ENCODE measurements at regions not wholly inside any gene's neighbourhood (a gene's known extent, or its start where the extent isn't known, plus 50 kb on each side); places are given as distances from the start of the nearest gene placed in this dataset.

- no peak overlapping the region for H3K4me3 ChIP-seq (ENCODE audit: low read depth in 1 of 2, low read length in 2 of 2)
- H3K36me3 ChIP-seq (ENCODE audit: control insufficient read depth in 1 of 2, insufficient read depth in 2 of 2, low read length in 2 of 2) = no peaks in the 10 kb centered on the region
- H3K4me1 ChIP-seq (ENCODE audit: control insufficient read depth in 1 of 2, insufficient read depth in 2 of 2, low read length in 2 of 2) = peaks cover 0 to 3% of the 10 kb centered on the region in 2 donors
- no peaks in the 10 kb centered on the region for H3K9me3 ChIP-seq (ENCODE audit: control insufficient read depth in 1 of 2, low read length in 2 of 2)
- no peaks in the 10 kb centered on the region for H3K27me3 ChIP-seq (ENCODE audit: low read depth, low read length)
- H3K27ac ChIP-seq (ENCODE audit: low read length) = no peak overlapping the region
These were observed 147.3 kb upstream of the COL5A1 start for GRCh38 chr9:134494273-134494815.

DNA sequence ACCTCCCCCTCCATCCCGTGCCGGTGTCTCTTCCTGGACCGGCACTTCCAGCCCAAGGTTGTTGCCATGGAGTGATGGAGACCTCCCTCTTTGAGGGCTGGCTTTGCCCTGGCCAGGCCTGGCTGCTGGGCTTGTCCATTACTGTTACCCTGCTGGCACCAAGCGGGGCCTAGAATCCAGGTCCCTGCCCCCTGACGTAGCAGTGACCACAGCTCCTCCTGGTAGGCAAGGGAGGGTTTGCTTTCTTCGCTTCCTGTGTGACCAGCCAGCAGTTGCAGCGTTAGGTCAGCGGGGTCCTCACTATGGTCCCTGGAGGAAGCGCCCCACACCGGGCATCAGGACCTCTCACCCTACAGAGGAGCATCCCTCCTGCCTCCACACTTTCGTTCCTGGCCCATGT is 146.7 kb upstream of the COL5A1 start:
- Histone ChIP-seq H3K27ac (ENCODE audit: low read length) (no peak overlapping the region), H3K27me3 (ENCODE audit: low read depth, low read length) (no peaks in the 10 kb centered on the region), H3K36me3 (ENCODE audit: control insufficient read depth in 1 of 2, insufficient read depth in 2 of 2, low read length in 2 of 2) (no peaks in the 10 kb centered on the region), H3K4me3 (ENCODE audit: low read depth in 1 of 2, low read length in 2 of 2) (no peak overlapping the region), H3K4me1 (ENCODE audit: control insufficient read depth in 1 of 2, insufficient read depth in 2 of 2, low read length in 2 of 2) (peaks cover 0 to 3% of the 10 kb centered on the region in 2 donors), H3K9me3 (ENCODE audit: control insufficient read depth in 1 of 2, low read length in 2 of 2) (no peaks in the 10 kb centered on the region)

GRCh38 chr9:134495881-134496412 is 145.7 kb upstream of the COL5A1 start:
- Histone ChIP-seq H3K4me3 (ENCODE audit: low read depth in 1 of 2, low read length in 2 of 2) (no peak overlapping the region), H3K27ac (ENCODE audit: low read length) (no peak overlapping the region), H3K4me1 (ENCODE audit: control insufficient read depth in 1 of 2, insufficient read depth in 2 of 2, low read length in 2 of 2) (peaks cover 0 to 3% of the 10 kb centered on the region in 2 donors), H3K36me3 (ENCODE audit: control insufficient read depth in 1 of 2, insufficient read depth in 2 of 2, low read length in 2 of 2) (no peaks in the 10 kb centered on the region), H3K9me3 (ENCODE audit: control insufficient read depth in 1 of 2, low read length in 2 of 2) (no peaks in the 10 kb centered on the region), H3K27me3 (ENCODE audit: low read depth, low read length) (no peaks in the 10 kb centered on the region)

DNA sequence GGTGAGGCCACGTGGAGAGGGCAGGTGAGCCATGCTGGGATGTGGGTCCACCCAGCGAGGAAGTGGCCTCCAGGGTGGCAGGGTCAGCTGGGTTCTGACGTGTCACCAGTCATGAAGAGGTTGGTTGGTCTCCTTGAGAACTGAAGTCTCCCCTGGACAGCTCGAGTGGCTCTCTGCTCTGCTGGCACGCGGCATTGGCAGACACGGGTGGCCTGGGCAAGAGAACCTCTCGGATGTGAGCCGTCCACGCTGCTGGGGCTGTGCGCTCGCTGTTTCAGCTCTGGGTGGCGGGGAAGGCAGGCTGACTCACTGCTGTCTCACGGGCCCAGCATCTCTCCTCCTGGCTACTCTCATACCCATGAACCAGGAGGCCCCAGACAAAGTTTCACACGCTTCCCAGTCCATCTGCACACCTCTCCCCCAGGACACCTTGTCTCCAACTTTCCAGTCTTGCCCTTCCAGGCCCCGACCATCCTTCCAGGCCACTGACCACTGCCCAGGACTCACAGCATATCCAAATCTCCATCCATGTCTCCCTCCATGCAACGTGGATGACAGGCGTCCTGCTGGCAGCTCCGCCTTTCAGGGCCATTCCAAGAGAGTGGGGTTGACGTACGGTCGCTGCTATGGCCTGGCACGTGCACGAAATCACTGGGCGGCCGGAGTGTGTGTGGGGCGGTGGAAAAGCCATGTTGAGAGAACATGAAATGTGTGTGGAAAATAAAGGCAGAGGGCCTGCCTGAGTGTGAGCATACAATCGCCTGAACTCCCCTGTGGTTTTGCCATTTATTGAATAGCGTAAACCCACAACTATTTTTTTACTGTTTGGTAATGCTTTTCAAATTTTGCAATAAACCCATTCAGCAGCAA is 145.0 kb upstream of the COL5A1 start:
- peaks cover 0 to 3% of the 10 kb centered on the region in 2 donors for H3K4me1 ChIP-seq (ENCODE audit: control insufficient read depth in 1 of 2, insufficient read depth in 2 of 2, low read length in 2 of 2)
- no peak overlapping the region for H3K27ac ChIP-seq (ENCODE audit: low read length)
- no peaks in the 10 kb centered on the region for H3K9me3 ChIP-seq (ENCODE audit: control insufficient read depth in 1 of 2, low read length in 2 of 2)
- no peak overlapping the region for H3K4me3 ChIP-seq (ENCODE audit: low read depth in 1 of 2, low read length in 2 of 2)
- no peaks in the 10 kb centered on the region for H3K36me3 ChIP-seq (ENCODE audit: control insufficient read depth in 1 of 2, insufficient read depth in 2 of 2, low read length in 2 of 2)
- H3K27me3 ChIP-seq (ENCODE audit: low read depth, low read length) = no peaks in the 10 kb centered on the region

- Histone ChIP-seq H3K36me3 (ENCODE audit: control insufficient read depth in 1 of 2, insufficient read depth in 2 of 2, low read length in 2 of 2) (no peaks in the 10 kb centered on the region), H3K27ac (ENCODE audit: low read length) (no peak overlapping the region), H3K4me1 (ENCODE audit: control insufficient read depth in 1 of 2, insufficient read depth in 2 of 2, low read length in 2 of 2) (peaks cover 0 to 6% of the 10 kb centered on the region in 2 donors), H3K4me3 (ENCODE audit: low read depth in 1 of 2, low read length in 2 of 2) (no peak overlapping the region), H3K27me3 (ENCODE audit: low read depth, low read length) (peaks cover under 1% of the 10 kb centered on the region), H3K9me3 (ENCODE audit: control insufficient read depth in 1 of 2, low read length in 2 of 2) (no peaks in the 10 kb centered on the region)
These were observed 144.2 kb upstream of the COL5A1 start for GRCh38 chr9:134497283-134497860.

- H3K27me3 ChIP-seq (ENCODE audit: low read depth, low read length) = peaks cover 4% of the 10 kb centered on the region
- H3K27ac ChIP-seq (ENCODE audit: low read length) = no peak overlapping the region
- H3K4me3 ChIP-seq (ENCODE audit: low read depth in 1 of 2, low read length in 2 of 2) = no peak overlapping the region
- H3K36me3 ChIP-seq (ENCODE audit: control insufficient read depth in 1 of 2, insufficient read depth in 2 of 2, low read length in 2 of 2) = no peaks in the 10 kb centered on the region
- peaks cover 0 to 5% of the 10 kb centered on the region in 2 donors for H3K4me1 ChIP-seq (ENCODE audit: control insufficient read depth in 1 of 2, insufficient read depth in 2 of 2, low read length in 2 of 2)
- H3K9me3 ChIP-seq (ENCODE audit: control insufficient read depth in 1 of 2, low read length in 2 of 2) = no peaks in the 10 kb centered on the region
These were observed 142.8 kb upstream of the COL5A1 start for GRCh38 chr9:134498814-134499166.

- Histone ChIP-seq H3K4me1 (ENCODE audit: control insufficient read depth in 1 of 2, insufficient read depth in 2 of 2, low read length in 2 of 2) (peaks cover 0 to 5% of the 10 kb centered on the region in 2 donors), H3K36me3 (ENCODE audit: control insufficient read depth in 1 of 2, insufficient read depth in 2 of 2, low read length in 2 of 2) (no peaks in the 10 kb centered on the region), H3K27ac (ENCODE audit: low read length) (no peak overlapping the region), H3K9me3 (ENCODE audit: control insufficient read depth in 1 of 2, low read length in 2 of 2) (no peaks in the 10 kb centered on the region), H3K4me3 (ENCODE audit: low read depth in 1 of 2, low read length in 2 of 2) (no peak overlapping the region), H3K27me3 (ENCODE audit: low read depth, low read length) (peaks cover 4% of the 10 kb centered on the region)
These were observed 140.5 kb upstream of the COL5A1 start for GRCh38 chr9:134500931-134501760.

- Histone ChIP-seq H3K27ac (ENCODE audit: low read length) (no peak overlapping the region), H3K4me1 (ENCODE audit: control insufficient read depth in 1 of 2, insufficient read depth in 2 of 2, low read length in 2 of 2) (peaks cover 0 to 5% of the 10 kb centered on the region in 2 donors), H3K27me3 (ENCODE audit: low read depth, low read length) (peaks cover 4% of the 10 kb centered on the region), H3K4me3 (ENCODE audit: low read depth in 1 of 2, low read length in 2 of 2) (no peak overlapping the region), H3K9me3 (ENCODE audit: control insufficient read depth in 1 of 2, low read length in 2 of 2) (no peaks in the 10 kb centered on the region), H3K36me3 (ENCODE audit: control insufficient read depth in 1 of 2, insufficient read depth in 2 of 2, low read length in 2 of 2) (no peaks in the 10 kb centered on the region)
These were observed 139.8 kb upstream of the COL5A1 start for GRCh38 chr9:134501761-134502265.

GRCh38 chr9:134502266-134502791 is 139.3 kb upstream of the COL5A1 start:
- Histone ChIP-seq H3K4me3 (ENCODE audit: low read depth in 1 of 2, low read length in 2 of 2) (no peak overlapping the region), H3K27me3 (ENCODE audit: low read depth, low read length) (peaks cover 4% of the 10 kb centered on the region), H3K9me3 (ENCODE audit: control insufficient read depth in 1 of 2, low read length in 2 of 2) (no peaks in the 10 kb centered on the region), H3K36me3 (ENCODE audit: control insufficient read depth in 1 of 2, insufficient read depth in 2 of 2, low read length in 2 of 2) (no peaks in the 10 kb centered on the region), H3K27ac (ENCODE audit: low read length) (no peak overlapping the region), H3K4me1 (ENCODE audit: control insufficient read depth in 1 of 2, insufficient read depth in 2 of 2, low read length in 2 of 2) (peaks cover 0 to 5% of the 10 kb centered on the region in 2 donors)

DNA sequence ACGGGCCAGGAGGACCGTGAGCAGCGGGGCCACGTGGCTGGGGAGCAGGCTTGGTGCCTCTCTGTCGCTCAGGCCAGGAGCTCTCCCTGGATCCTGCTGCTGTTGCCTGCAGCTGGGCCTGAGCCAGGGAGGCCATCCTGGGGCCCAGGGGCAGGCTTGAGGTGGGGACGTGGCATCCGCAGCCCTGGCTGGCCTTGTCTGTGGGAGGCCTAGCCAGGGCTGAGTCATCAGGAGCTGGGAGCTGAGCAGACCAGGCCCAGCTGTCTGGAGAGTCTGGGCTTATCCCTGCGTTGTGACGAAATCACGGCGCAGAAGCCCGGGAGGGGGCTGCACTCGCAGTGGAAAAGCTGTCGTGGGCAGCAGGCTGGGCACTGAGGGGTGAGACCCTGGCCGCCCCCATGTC is 138.8 kb upstream of the COL5A1 start:
- Histone ChIP-seq H3K4me1 (ENCODE audit: control insufficient read depth in 1 of 2, insufficient read depth in 2 of 2, low read length in 2 of 2) (peaks cover 0 to 5% of the 10 kb centered on the region in 2 donors), H3K27me3 (ENCODE audit: low read depth, low read length) (peaks cover 4% of the 10 kb centered on the region), H3K4me3 (ENCODE audit: low read depth in 1 of 2, low read length in 2 of 2) (no peak overlapping the region), H3K36me3 (ENCODE audit: control insufficient read depth in 1 of 2, insufficient read depth in 2 of 2, low read length in 2 of 2) (no peaks in the 10 kb centered on the region), H3K9me3 (ENCODE audit: control insufficient read depth in 1 of 2, low read length in 2 of 2) (no peaks in the 10 kb centered on the region), H3K27ac (ENCODE audit: low read length) (no peak overlapping the region)
